NCI-H1048 (cell line): ENCODE measurements at regions not wholly inside any gene's neighbourhood (a gene's known extent, or its start where the extent isn't known, plus 50 kb on each side); places are given as distances from the start of the nearest gene placed in this dataset.

Source experiments
- DNase-seq: peaks from one replicate; lab custom pipeline; 2025; lab: John Stamatoyannopoulos, UW

DNA sequence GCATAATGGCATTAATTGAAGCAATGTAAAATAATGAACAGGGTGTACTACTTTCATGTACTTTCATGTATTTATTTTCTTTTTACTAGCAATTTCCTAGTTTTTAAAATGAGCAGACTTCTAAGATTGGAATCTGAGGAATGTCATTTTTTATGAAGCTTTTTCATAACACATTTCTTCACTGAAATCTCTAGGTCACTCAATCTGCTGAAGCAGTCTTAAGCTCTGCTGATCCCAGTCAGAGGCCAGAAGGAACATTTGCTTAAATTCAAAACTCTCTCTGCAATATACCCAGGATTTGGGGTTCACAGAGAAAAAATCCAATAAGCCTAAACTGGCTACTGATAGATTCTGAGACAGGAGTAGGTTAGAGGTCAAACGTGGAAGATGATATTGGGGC is 73.6 kb upstream of the CNTN1 start:
- DNase-seq: no peak

DNA sequence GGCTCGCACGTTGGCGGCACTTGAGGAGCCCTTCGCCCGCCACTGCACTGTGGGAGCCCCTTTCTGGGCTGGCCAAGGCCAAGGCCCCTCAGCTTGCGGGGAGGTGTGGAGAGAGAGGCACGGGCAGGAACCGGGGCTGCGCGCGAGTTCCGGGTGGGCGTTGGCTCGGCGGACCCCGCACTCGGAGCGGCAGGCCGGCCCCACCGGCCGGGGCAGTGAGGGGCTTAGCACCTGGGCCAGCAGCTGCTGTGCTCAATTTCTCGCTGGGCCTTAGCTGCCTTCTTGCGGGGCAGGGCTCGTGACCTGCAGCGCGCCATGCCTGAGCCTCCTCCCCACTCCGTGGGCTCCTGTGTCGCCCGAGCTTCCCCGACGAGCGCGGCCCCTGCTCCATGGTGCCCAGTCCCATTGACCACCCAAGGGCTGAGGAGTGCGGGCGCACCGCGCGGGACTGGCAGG is 71.6 kb upstream of the CNTN1 start:
- DNase-seq: no peak

DNA sequence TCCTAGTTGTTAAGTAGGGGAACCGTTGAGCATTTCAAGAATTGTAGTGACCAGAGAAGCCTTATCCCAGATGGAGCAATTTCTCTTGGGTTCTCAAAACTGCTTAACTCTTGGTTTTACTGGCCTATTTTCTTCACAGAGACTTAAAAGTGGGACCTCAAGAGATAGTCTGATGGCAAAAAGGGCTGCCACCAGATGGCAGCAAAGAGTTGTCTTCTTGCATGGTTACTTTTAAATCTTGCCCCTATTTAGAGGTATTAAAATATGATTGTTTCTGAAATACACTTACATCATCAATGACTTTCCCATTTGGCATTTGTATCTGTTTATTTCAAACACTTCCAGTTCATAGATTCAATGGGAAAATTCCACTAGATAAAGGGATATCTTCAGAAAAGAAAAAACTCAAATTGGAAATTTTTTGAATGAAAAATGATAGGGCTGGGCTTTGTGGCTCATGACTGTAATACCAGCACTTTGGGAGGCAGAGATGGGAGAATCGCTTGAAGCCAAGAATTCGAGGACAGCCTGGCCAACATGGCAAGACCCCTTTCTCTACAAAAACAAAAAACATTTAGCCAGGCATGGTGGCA is 69.9 kb upstream of the CNTN1 start:
- peak; percentile 19 for DNase-seq

DNA sequence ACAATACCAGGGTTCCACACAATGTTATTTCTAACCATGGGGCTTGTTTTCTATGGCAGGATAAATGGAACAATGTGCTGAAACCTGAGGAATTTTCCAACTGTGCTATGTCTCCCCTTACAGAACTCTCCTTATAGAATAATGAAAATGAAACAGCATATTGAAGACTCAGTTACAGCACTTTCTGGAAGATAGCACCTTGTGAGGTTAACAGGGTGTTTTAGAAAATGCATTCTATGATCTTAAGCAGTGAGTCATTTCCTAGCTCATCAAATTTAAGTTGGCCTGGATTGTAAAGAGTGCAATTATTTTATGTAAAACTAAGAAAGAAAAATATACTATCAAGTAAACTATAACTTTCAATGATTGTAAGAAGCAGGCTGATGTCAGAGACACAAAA is 60.1 kb upstream of the CNTN1 start:
- no peak for DNase-seq

DNA sequence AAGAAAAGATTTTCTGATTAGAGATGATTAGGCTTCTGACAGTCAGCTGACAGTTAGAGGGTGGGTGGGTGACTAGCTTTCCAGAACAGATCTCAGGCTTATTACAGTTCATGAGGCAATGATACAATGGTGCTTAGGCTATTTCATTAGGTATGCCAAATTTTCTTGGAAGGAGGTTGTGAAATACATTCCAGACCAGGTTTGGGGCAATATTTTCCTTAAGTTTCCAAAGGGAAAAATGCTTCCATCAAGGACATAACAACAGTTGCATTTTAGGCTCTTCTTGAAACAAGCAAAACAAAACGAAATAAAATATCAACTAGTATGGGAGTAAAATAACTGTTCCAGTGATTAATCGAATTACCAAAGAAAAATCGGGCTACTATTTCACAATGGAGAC is 59.3 kb upstream of the CNTN1 start:
- DNase-seq: no peak

DNA sequence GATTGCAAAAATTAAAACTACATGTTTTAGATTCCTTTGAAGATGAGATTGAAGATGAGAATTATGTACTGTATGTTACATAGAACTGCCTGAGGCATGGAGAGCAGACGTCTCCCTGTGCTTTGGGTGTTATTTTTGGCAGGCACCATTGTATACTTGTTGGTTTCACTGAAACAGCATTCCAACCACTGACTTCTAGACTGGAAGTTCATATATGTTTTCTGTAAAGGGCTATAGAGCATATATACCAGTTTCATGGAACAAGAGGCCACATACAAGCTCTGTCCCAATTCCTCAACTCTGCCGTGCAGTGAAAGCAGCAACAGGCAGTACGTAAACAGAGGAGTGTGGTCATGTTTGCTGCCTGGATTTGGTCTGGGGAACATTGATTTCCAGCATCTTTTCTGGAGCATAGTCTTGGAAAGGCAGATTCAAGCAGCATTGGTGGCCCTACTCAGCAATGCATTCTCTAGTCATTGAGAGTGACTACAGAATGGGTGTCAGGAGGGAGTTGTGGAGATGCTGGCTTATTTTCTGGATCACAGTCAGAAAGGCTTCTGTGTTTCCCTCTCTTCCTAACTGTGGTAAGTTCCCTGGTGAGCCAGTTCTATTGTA is 57.6 kb upstream of the CNTN1 start:
- no peak for DNase-seq

DNA sequence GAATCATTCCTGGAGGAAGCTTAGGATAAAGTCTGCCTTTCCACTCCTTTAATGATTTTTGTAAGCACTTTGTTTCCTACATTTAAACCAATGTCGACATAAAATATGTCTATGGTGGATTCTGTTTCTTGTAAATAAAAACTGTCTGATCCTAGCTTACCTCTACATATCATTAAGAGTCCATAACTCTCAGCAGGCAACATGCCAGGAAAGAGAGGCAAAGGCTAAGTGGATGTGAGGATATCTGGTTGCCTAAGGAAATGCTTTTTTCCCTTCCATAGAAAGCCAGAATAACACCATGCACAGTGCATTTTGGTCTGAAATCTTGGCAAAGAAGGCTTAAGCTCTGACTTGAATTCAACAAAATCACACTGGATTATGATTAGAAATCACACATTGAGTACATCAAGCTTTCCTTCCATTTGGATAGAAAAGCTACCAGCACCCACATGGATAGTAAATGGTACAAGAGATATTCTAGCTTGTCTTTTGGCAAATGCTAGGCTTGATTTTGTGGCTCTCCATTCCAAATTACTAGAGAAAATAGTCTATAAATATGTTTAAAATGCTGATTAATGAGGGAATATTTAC is 57.0 kb upstream of the CNTN1 start:
- no peak for DNase-seq
